Suppressor macrophage treated with lipopolysaccharide for 4 hours (primary cell): ENCODE measurements at regions not wholly inside any gene's neighbourhood (a gene's known extent, or its start where the extent isn't known, plus 50 kb on each side); places are given as distances from the start of the nearest gene placed in this dataset.
"Not testable (repeated sequence)": the region's sequence is repeated elsewhere in the genome, so short reads cannot be mapped to it uniquely, and the experiment has no call there.

Experiments used
- DNase-seq: peaks from one replicate; pipeline ENCODE4 v3.0.0-alpha.2; 2020

DNA sequence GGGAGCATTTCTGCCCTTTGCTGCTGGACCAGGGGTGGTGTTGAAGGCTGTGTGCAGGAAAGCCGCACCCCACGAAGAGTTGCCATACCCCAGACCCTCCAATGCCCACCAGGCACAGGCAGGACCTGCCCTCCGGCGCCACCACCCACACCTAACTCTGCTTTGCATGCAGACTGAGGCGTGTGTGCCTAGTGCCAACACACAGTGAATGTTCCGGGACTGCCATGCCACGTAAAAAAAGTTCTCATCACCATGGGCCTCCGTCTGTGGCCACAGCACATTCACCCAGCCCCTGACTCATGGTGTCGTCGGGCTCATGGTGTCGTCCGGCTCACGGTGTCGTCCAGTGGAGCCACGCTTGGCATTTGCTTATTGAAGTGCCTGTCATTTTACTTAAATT is 184.9 kb upstream of the RAB6C start:
- DNase-seq = no peak

- no peak for DNase-seq
These were observed 183.2 kb upstream of the RAB6C start for GRCh38 chr2:129796225-129796624.

- no peak for DNase-seq
These were observed 182.5 kb upstream of the RAB6C start for GRCh38 chr2:129796801-129797488.

DNA sequence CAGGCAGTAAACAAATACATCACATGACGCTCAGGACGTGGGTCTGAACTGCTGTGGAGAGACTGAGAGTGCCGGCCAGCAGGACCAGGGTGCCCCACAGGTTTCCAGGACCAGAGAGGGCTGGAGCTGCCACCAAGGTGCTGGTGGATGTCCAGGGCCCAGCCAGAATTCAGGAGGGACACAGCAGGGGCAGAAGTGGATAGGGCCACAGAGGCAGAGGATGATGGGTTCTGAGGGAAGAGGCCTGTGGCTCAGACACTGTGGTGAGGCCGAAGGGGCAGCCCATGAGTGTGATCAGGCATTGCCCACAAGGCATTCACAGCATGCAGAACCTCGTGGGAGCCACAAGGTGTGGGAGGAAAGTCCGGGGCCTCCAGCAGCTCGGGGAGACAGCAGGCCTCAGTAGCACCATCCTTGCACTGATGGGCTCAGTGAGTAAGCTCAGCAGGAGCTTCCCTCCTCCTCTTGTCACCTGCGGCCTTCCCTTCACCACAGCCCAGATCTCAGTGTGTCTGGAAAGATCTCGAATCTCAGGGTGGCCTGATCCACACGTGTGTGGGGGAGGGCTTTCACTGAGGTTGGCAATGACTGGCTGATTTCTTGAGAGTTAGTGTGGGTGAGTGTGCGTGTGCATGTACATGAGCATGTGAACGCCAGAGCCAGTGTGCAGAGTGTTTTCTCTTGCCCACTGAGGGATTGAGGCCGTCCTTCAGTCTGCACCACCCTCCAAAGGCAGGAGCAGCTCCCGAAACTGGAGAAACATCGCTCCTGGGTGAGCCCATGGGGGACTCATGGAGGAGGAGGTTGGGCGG is 181.8 kb upstream of the RAB6C start:
- DNase-seq = no peak

GRCh38 chr2:129798301-129798581 is 181.2 kb upstream of the RAB6C start:
- no peak for DNase-seq

DNA sequence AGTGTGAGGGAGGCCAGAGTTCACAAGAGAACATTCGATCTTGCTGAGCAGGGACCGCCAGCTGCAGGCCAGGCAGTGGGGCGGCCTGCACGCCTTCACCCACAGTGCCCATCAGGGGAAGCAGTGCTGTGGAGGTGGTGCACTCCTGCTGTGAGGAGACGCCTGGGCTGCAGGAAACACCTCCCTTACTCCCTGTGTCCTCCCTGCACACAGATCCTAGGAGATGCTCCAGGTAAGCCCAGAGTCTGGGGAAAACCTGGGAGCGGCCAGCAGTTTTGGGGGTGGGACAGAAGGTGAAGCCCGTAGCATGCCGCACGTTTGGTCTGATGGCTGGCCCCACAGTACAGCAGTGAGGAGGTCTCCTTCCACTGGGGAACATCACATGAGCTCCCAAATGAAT is 180.8 kb upstream of the RAB6C start:
- no peak for DNase-seq

GRCh38 chr2:129799036-129799958 is 180.2 kb upstream of the RAB6C start:
- DNase-seq = no peak

GRCh38 chr2:129800285-129800684 is 179.2 kb upstream of the RAB6C start:
- no peak for DNase-seq

- no peak for DNase-seq
These were observed 178.8 kb upstream of the RAB6C start for GRCh38 chr2:129800686-129801085.

GRCh38 chr2:129801575-129801974 is 177.9 kb upstream of the RAB6C start:
- no peak for DNase-seq

- DNase-seq = no peak
These were observed 177.2 kb upstream of the RAB6C start for GRCh38 chr2:129802290-129802689.

- DNase-seq = no peak
These were observed 176.4 kb upstream of the RAB6C start for GRCh38 chr2:129803032-129803431.

GRCh38 chr2:129803871-129804270 is 175.6 kb upstream of the RAB6C start:
- DNase-seq = no peak

DNA sequence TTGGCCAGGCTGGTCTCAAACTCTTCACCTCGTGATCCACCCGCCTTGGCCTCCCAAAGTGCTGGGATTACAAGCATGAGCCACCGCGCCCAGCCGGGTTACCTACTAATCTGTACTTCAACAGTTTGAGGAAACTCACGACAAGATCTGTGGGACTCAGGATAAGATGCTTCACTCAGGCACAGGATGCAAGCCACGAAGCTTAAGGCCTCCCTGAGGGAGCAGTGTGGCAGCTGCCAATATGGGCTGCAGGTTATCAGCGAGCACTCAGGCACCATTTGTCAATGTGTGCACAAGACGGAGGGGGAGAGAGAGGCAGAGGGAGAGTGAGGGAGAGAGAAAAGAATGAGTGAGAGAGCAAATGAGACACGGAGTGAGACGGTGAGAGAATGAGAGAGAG is 173.6 kb upstream of the RAB6C start:
- no peak for DNase-seq

GRCh38 chr2:129806317-129806716 is 173.1 kb upstream of the RAB6C start:
- DNase-seq = no peak

DNA sequence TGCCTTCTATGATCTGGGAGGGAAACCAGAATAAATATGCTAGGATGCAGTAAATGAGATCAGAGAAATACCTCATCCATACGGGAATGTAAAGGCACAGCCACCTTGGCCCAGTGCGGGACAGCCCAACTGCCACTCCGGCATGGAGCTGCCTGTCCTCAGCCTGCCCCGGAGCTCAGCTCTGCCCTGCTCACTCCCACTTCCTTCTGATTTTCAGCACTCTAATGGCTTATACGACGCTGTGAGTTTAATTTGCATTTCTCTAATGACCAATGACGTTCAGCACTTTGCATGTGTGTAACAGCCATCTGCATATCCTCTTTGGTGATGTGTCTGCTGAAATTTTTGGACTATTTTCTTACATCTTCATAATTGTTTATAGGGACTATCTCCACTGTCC is 172.5 kb upstream of the RAB6C start:
- no peak for DNase-seq

- DNase-seq = not testable (repeated sequence)
These were observed 171.7 kb upstream of the RAB6C start for GRCh38 chr2:129807642-129808338.

DNA sequence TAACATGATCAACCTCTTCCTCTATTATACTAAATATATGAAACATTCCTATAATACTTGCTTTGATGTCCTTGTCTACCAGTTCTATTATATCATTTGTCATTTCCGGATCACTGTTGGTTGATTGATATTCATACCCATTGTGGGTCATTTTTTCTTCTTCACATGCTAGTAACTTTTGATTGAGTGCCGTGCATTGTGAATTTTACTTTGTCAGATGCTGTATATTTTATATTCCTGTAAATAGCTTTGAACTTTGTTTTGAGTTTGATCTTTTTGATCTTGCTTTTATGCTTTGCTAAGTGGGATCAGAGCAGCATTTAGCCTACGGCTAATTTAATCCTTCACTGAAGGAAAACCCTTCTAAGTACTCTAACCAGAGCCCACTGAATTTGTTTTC is 168.9 kb upstream of the RAB6C start:
- no peak for DNase-seq

DNA sequence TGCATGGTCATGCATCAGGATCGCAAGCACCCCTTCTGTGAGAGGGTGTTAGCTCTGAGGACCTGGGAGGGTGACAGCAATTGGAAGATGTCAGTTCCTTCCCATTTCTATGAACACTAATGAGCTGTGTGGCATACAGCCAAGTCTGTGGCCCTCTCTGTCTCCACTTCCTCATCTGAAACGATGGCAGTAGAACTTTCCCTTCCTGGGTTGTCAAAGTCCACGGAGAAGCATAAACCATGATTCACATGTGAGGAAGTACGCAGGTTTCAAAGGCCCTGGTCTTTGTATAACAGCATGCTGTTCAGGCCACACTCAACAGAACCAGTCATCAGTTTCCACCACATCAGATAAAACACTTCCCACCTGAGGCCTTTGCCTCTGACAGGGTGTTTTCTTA is 167.4 kb upstream of the RAB6C start:
- DNase-seq = peak; percentile 97

DNA sequence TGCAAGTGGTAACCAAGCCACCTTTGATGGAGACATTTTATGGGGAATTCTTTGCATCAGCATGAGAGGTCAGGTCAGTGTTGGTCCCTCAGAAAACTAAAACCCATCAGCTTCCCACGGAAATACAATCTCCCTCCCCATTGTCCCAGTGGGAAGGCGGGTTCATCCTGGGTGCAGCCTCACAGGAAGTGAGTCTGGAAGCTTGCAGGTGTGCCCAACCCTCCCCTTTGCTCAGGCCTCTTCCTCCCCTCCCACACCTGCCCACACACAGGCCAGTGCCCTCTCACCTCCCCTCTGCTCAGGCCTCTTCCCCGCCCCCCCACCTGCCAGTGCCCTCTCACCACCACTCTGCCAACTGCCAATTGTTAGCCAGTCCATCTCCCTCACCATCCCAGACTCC is 166.8 kb upstream of the RAB6C start:
- no peak for DNase-seq

GRCh38 chr2:129813404-129813803 is 166.1 kb upstream of the RAB6C start:
- no peak for DNase-seq

- no peak for DNase-seq
These were observed 162.5 kb upstream of the RAB6C start for GRCh38 chr2:129816813-129817574.
